ENCODE measurements at regions not wholly inside any gene's neighbourhood (a gene's known extent, or its start where the extent isn't known, plus 50 kb on each side); places are given as distances from the start of the nearest gene placed in this dataset.
"Not testable (repeated sequence)": the region's sequence is repeated elsewhere in the genome, so short reads cannot be mapped to it uniquely, and the experiment has no call there.

DNA sequence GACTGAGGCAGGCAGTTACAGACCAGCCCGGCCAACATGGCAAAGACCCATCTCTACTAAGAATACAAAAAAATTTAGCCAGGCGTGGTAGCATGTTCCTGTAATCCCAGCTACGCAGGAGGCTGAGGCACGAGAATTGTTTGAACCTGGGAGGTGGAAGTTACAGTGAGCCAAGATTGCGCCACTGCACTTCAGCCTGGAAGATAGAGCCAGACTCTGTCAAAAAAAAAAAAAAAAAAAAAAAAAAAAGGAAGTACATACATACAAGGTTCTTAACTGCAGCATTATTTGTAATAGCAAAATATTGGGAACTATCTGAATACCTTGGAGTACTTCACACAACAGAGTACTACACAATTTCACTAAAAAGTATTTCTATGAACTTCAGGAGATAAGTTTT lies 183.5 kb upstream of the OLIG3 start:
- Histone ChIP-seq H3K27ac (no peak overlapping the region), H3K4me3 (no peak overlapping the region), H3K9me3 (no peaks in the 10 kb centered on the region), H3K36me3 (no peaks in the 10 kb centered on the region), H3K27me3 (no peaks in the 10 kb centered on the region), H3K4me1 (no peaks in the 10 kb centered on the region)
- WGBS, 5 donors, result 74 to 86% (median 82%) methylated on average over 5 of the region's 5 CpGs
- TF ChIP-seq, protein P1, sequence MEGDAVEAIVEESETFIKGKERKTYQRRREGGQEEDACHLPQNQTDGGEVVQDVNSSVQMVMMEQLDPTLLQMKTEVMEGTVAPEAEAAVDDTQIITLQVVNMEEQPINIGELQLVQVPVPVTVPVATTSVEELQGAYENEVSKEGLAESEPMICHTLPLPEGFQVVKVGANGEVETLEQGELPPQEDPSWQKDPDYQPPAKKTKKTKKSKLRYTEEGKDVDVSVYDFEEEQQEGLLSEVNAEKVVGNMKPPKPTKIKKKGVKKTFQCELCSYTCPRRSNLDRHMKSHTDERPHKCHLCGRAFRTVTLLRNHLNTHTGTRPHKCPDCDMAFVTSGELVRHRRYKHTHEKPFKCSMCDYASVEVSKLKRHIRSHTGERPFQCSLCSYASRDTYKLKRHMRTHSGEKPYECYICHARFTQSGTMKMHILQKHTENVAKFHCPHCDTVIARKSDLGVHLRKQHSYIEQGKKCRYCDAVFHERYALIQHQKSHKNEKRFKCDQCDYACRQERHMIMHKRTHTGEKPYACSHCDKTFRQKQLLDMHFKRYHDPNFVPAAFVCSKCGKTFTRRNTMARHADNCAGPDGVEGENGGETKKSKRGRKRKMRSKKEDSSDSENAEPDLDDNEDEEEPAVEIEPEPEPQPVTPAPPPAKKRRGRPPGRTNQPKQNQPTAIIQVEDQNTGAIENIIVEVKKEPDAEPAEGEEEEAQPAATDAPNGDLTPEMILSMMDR (IDR thresholded peaks at IDR 0.05), result no peak
- TF ChIP-seq POLR2AphosphoS5 (IDR thresholded peaks at IDR 0.05) (no peak), POLR2A (IDR thresholded peaks at IDR 0.05) (no peak), EP300 (IDR thresholded peaks at IDR 0.05) (no peak)
- intact Hi-C loops (cut with DNase I; ENCODE audit: low total_unique reads), result no loop called here
- no peak for DNase-seq

DNA sequence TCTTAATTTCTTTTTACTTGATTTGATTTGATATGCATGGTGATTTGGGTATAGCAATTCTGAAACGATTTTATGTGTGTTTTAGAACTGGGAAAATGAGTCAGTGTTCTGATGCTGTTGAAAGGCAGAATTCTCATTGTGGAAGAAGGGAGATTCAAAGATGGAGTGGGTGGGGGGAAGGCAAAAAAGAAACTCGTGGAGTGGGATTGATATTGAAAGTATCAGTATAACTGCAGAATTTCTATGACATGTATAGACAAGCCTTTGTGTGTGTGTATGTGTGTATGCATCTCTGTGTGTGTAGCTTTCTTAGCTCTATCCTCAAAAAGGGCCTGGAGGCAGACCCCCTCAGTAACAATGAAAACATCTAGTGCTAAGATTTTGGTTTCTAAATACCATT lies 184.3 kb upstream of the OLIG3 start:
- Histone ChIP-seq H3K27ac (no peak overlapping the region), H3K36me3 (no peaks in the 10 kb centered on the region), H3K4me3 (no peak overlapping the region), H3K9me3 (no peaks in the 10 kb centered on the region), H3K27me3 (no peaks in the 10 kb centered on the region), H3K4me1 (no peaks in the 10 kb centered on the region)
- TF ChIP-seq POLR2AphosphoS5 (IDR thresholded peaks at IDR 0.05), result no peak
- TF ChIP-seq, protein P1 (IDR thresholded peaks at IDR 0.05), result no peak
- no peak for TF ChIP-seq EP300 (IDR thresholded peaks at IDR 0.05)
- no peak for TF ChIP-seq POLR2A (IDR thresholded peaks at IDR 0.05)
- no peak for DNase-seq
- 68 to 82% (median 78%) methylated on average over 2 of the region's 2 CpGs for WGBS, 5 donors
- intact Hi-C loops (cut with DNase I; ENCODE audit: low total_unique reads), result no loop called here

DNA sequence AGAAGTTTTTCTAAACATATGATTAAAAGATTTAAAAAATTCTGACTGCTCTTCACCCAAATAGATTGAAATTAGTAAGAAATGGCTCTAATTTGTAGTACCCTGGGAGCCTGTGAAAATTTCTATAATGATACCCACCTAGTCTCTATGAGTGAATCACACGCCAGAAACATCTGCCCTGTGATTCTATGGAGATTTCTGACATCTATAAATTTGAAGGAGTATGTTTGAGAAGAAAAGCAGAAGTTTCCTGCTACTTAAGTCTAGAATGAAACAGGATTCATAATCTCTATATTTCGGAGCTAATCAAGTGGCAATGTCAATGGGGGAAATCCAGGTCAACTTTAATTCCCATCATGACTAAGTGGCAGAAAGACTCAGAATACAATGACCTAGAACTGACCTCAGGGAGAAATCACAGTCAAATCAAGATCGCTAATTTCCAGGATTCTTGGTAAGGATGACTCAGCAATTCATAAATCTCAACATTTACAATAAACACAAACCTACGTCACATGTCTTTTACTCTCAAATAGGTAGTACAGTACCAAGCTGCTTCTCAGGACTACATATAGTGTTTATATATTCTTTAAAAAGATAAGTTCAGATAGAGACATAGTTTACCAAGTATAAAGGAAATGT lies 186.2 kb upstream of the TNFAIP3 start:
- H3K9me3 ChIP-seq, result no peaks in the 10 kb centered on the region
- intact Hi-C loops (cut with DNase I; ENCODE audit: low total_unique reads), result no loop called here
- no peak for DNase-seq
- no peaks in the 10 kb centered on the region for H3K36me3 ChIP-seq
- H3K27me3 ChIP-seq, result no peaks in the 10 kb centered on the region
- no peak overlapping the region for H3K27ac ChIP-seq
- H3K4me3 ChIP-seq, result no peak overlapping the region
- H3K4me1 ChIP-seq, result no peaks in the 10 kb centered on the region
- WGBS, 5 donors, result 49 to 64% (median 57%) methylated on average over 4 of the region's 4 CpGs
- TF ChIP-seq POLR2AphosphoS5 (IDR thresholded peaks at IDR 0.05), result no peak
- TF ChIP-seq, protein P1 (IDR thresholded peaks at IDR 0.05), result no peak
- TF ChIP-seq EP300 (IDR thresholded peaks at IDR 0.05), result no peak
- no peak for TF ChIP-seq POLR2A (IDR thresholded peaks at IDR 0.05)

DNA sequence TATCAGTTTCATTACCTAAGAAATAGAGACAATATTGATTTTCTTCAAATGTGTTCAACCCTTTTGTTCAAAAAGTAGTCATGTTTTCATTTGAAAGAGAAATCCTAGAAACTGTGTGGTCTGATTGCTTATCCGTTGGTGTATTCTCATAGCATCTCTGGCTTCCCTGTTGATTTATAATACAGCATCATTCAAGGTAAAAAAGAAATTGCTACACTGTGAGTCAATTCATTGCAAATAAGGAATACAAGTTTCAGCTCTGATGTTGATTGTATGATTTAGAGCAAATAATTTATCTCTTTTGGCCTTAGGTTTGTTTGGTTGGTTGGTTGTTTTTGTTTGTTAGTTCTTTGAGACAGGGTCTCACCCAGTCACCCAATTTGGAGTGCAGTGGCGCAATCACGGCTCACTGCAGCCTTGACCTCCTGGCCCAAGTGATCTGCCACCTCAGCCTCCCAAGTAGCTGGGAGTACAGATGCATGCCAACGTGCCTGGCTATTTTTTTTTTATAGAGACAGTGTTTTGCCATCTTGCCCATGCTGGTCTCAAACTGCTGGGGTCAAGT lies 185.5 kb upstream of the TNFAIP3 start:
- Histone ChIP-seq H3K9me3 (no peaks in the 10 kb centered on the region), H3K27ac (no peak overlapping the region), H3K36me3 (no peaks in the 10 kb centered on the region), H3K4me1 (no peaks in the 10 kb centered on the region), H3K27me3 (no peaks in the 10 kb centered on the region), H3K4me3 (no peak overlapping the region)
- DNase-seq, result no peak
- TF ChIP-seq POLR2A (IDR thresholded peaks at IDR 0.05), result no peak
- TF ChIP-seq, protein P1 (IDR thresholded peaks at IDR 0.05), result no peak
- no peak for TF ChIP-seq POLR2AphosphoS5 (IDR thresholded peaks at IDR 0.05)
- no peak for TF ChIP-seq EP300 (IDR thresholded peaks at IDR 0.05)
- 81 to 92% (median 89%) methylated on average over 4 of the region's 4 CpGs for WGBS, 5 donors
- intact Hi-C loops (cut with DNase I; ENCODE audit: low total_unique reads), result no loop called here

DNA sequence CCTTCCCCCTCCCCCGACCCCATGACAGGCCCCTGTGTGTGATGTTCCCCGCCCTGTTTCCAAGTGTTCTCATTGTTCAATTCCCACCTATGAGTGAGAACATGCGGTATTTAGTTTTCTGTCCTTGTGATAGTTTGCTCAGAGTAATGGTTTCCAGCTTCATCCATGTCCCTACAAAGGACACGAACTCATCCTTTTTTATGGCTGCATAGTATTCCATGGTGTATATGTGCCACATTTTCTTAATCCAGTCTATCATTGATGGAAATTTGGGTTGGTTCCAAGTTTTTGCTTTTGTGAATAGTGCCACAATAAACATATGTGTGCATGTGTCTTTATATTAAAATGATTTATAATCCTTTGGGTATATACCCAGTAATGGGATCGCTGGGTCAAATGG lies 184.4 kb upstream of the TNFAIP3 start:
- H3K4me3 ChIP-seq; DNase-seq; H3K27ac ChIP-seq; H3K4me1 ChIP-seq; H3K27me3 ChIP-seq; H3K36me3 ChIP-seq; intact Hi-C loops (cut with DNase I; ENCODE audit: low total_unique reads); H3K9me3 ChIP-seq: not testable (repeated sequence)
- 91 to 97% (median 94%) methylated on average over 5 of the region's 5 CpGs for WGBS, 5 donors
